HCT116 (cell line): ENCODE measurements at regions not wholly inside any gene's neighbourhood (a gene's known extent, or its start where the extent isn't known, plus 50 kb on each side); places are given as distances from the start of the nearest gene placed in this dataset.
"Not testable (repeated sequence)": the region's sequence is repeated elsewhere in the genome, so short reads cannot be mapped to it uniquely, and the experiment has no call there.

Experiments
- ATAC-seq: fragments of 200-7000 bp; cut with Tn5 transposase; 2 replicates; pipeline ENCODE4 v1.9.1; 2020; ENCODE audit warnings: mild to moderate bottlenecking, moderate library complexity
- BruUV-seq: library from RNA; stranded (reverse); fragments of 400-500 nt; replicated peaks from 2 replicates; lab custom pipeline; 2021; lab: Mats Ljungman, UMichigan
- CTCF ChIA-PET: fragments of 300-600 bp; sonication (Branson Sonifier 250); formaldehyde crosslinking; loops from one replicate; lab custom pipeline; 2021; ENCODE audit warnings: antibody characterized with exemption; lab: Charles Lee
- POLR2A ChIA-PET: fragments of 300-600, 350-600 bp; sonication (Branson Sonifier 250); formaldehyde crosslinking; loops from one replicate; lab custom pipeline; 2021; ENCODE audit warnings: antibody characterized with exemption; lab: Charles Lee
- RAD21 ChIA-PET, 2 experiments: fragments of 300-600 bp; sonication (Branson Sonifier 250); formaldehyde crosslinking; loops; one replicate each; lab custom pipeline; 2023; ENCODE audit warnings: low total read pairs in 2 of 2; ENCODE audit not compliant: uncharacterized antibody in 2 of 2, unreplicated experiment in 2 of 2, low non-redundant PET in 1 of 2; lab: Charles Lee
- DNase-seq: peaks from one replicate; pipeline ENCODE4 v3.0.0-alpha.2; 2010; ENCODE audit warnings: low read depth, low spot score
- H2AFZ ChIP-seq: fragments of 200-600 bp; shearing (Covaris generic), sonication (generic); 2 replicates; pipeline ENCODE4 v1.6.1; 2017; ENCODE audit warnings: low read depth, mixed run types, mixed read lengths, antibody characterized with exemption, low read length; ENCODE audit not compliant: poor library complexity, severe bottlenecking
- H3K27ac ChIP-seq: 2 replicates; pipeline ENCODE4 v1.5.1; 2012; ENCODE audit warnings: low read depth, low read length
- H3K27me3 ChIP-seq: fragments of 200-600 bp; sonication (generic); 2 replicates; pipeline ENCODE4 v1.6.1; 2016; ENCODE audit warnings: mixed run types, low read length, mixed read lengths; ENCODE audit not compliant: insufficient read depth
- H3K36me3 ChIP-seq, 2 experiments: fragments of 200-500 bp in 1 of 2; fragments of 200-600 bp in 1 of 2; sonication (Bioruptor generic) in 1 of 2; sonication (generic) in 1 of 2; 2 replicates each; pipeline versions ENCODE4 v1.5.1 to v1.6.1; 2014 to 2016; ENCODE audit warnings: low read length in 2 of 2, inconsistent platforms in 1 of 2, mixed read lengths in 1 of 2, mixed run types in 1 of 2; ENCODE audit not compliant: insufficient read depth in 2 of 2, control insufficient read depth in 1 of 2
- H3K4me1 ChIP-seq, 2 experiments: fragments of 200-600 bp in 1 of 2; sonication (generic) in 1 of 2; 2 replicates each; pipeline versions ENCODE4 v1.5.1 to v1.6.1; 2012 to 2017; ENCODE audit warnings: low read length in 2 of 2, inconsistent platforms in 1 of 2, mild to moderate bottlenecking in 1 of 2, mixed read lengths in 1 of 2, mixed run types in 1 of 2, moderate library complexity in 1 of 2; ENCODE audit not compliant: insufficient read depth in 2 of 2, control insufficient read depth in 1 of 2
- H3K4me2 ChIP-seq: fragments of 200-600 bp; sonication (generic); 2 replicates; pipeline ENCODE4 v1.6.1; 2017; ENCODE audit warnings: mixed run types, low read length, mixed read lengths
- H3K4me3 ChIP-seq, 2 experiments: fragments of 200-600 bp in 1 of 2; sonication (generic) in 1 of 2; replicated peaks in 1 of 2; 2 replicates each; pipeline ENCODE4 v1.5.1; 2011 to 2016; ENCODE audit warnings: low read length in 2 of 2, control low read depth in 1 of 2, low read depth in 1 of 2, mild to moderate bottlenecking in 1 of 2, mixed read lengths in 1 of 2, mixed run types in 1 of 2
- H3K79me2 ChIP-seq: fragments of 200-600 bp; sonication (generic); 2 replicates; pipeline ENCODE4 v1.6.1; 2017; ENCODE audit warnings: mild to moderate bottlenecking, mixed run types, low read length, moderate library complexity, mixed read lengths; ENCODE audit not compliant: insufficient read depth
- H3K9ac ChIP-seq: fragments of 200-600 bp; sonication (generic); 2 replicates; pipeline ENCODE4 v1.6.1; 2016; ENCODE audit warnings: low read length, mixed read lengths
- H3K9me2 ChIP-seq: fragments of 200-600 bp; sonication (generic), shearing (Covaris generic); 2 replicates; pipeline ENCODE4 v1.6.1; 2017; ENCODE audit warnings: mixed run types, mild to moderate bottlenecking, moderate library complexity; ENCODE audit not compliant: insufficient read depth
- H3K9me3 ChIP-seq, 2 experiments: fragments of 200-500 bp in 1 of 2; fragments of 200-600 bp in 1 of 2; sonication (Bioruptor generic) in 1 of 2; sonication (generic) in 1 of 2; 2 replicates each; pipeline ENCODE4 v1.6.1; 2014 to 2017; ENCODE audit warnings: low read length in 2 of 2, mixed read lengths in 2 of 2, inconsistent platforms in 1 of 2, low read depth in 1 of 2, mild to moderate bottlenecking in 1 of 2, mixed run types in 1 of 2, moderate library complexity in 1 of 2; ENCODE audit not compliant: control insufficient read depth in 1 of 2, insufficient read depth in 1 of 2
- H4K20me1 ChIP-seq: fragments of 200-600 bp; sonication (generic), shearing (Covaris generic); 2 replicates; pipeline ENCODE4 v1.6.1; 2017; ENCODE audit warnings: mixed run types, mild to moderate bottlenecking, moderate library complexity; ENCODE audit not compliant: insufficient read depth
- intact Hi-C: fragments of 100-400 bp; cut with micrococcal nuclease; formaldehyde crosslinking; loops from 2 replicates; pipeline ENCODE4 v1.10.0; 2022

- CTCF ChIA-PET, H3K4me1 ChIP-seq, H3K9ac ChIP-seq: not testable (repeated sequence)
Measured at GRCh38 chr21:6140467-6141137, 4380.8 kb upstream of the TPTE start.

GRCh38 chr21:6141138-6141474 lies 4380.3 kb upstream of the TPTE start:
- H3K4me3 ChIP-seq, H3K36me3 ChIP-seq, H3K27me3 ChIP-seq, H4K20me1 ChIP-seq, intact Hi-C loops, H3K4me2 ChIP-seq, DNase-seq, H3K9me2 ChIP-seq, CTCF ChIA-PET, H3K79me2 ChIP-seq, RAD21 ChIA-PET, H3K9ac ChIP-seq, POLR2A ChIA-PET, H3K27ac ChIP-seq, H3K9me3 ChIP-seq, H3K4me1 ChIP-seq, H2AFZ ChIP-seq, BruUV-seq: not testable (repeated sequence)
- peak; percentile 97 for ATAC-seq

More at GRCh38 chr21:6140467-6141137, 4380.8 kb upstream of the TPTE start:
- H3K4me3 ChIP-seq, H3K9me2 ChIP-seq, H3K27ac ChIP-seq, intact Hi-C loops, H2AFZ ChIP-seq, H3K4me2 ChIP-seq, RAD21 ChIA-PET, H3K9me3 ChIP-seq, H4K20me1 ChIP-seq, DNase-seq, POLR2A ChIA-PET, BruUV-seq, H3K79me2 ChIP-seq, H3K27me3 ChIP-seq, H3K36me3 ChIP-seq: not testable (repeated sequence)
- peak; percentile 56 for ATAC-seq

GRCh38 chr21:6153154-6153553 lies 4368.2 kb upstream of the TPTE start:
- H3K36me3 ChIP-seq, H2AFZ ChIP-seq, H3K9me2 ChIP-seq, DNase-seq, H3K27me3 ChIP-seq, H3K4me1 ChIP-seq, BruUV-seq, H3K4me3 ChIP-seq, H3K9me3 ChIP-seq, intact Hi-C loops, RAD21 ChIA-PET, H3K79me2 ChIP-seq, H3K4me2 ChIP-seq, H3K27ac ChIP-seq, ATAC-seq, H4K20me1 ChIP-seq, CTCF ChIA-PET, H3K9ac ChIP-seq, POLR2A ChIA-PET: not testable (repeated sequence)

- H3K4me1 ChIP-seq, BruUV-seq, H3K9me3 ChIP-seq, H3K9ac ChIP-seq, H3K27me3 ChIP-seq, H3K27ac ChIP-seq, H4K20me1 ChIP-seq, H3K79me2 ChIP-seq, intact Hi-C loops, POLR2A ChIA-PET, H2AFZ ChIP-seq, ATAC-seq, H3K9me2 ChIP-seq, H3K36me3 ChIP-seq, H3K4me3 ChIP-seq, H3K4me2 ChIP-seq, CTCF ChIA-PET, RAD21 ChIA-PET, DNase-seq: not testable (repeated sequence)
Measured at GRCh38 chr21:6154524-6155320, 4366.7 kb upstream of the TPTE start.
